ENCODE measurements at regions not wholly inside any gene's neighbourhood (a gene's known extent, or its start where the extent isn't known, plus 50 kb on each side); places are given as distances from the start of the nearest gene placed in this dataset.

GRCh38 chr12:115872919-115873357, 404.6 kb downstream of the MED13L start:
- no peak for DNase-seq
- no peak overlapping the region for H3K27ac Mint-ChIP-seq
- no peaks in the 10 kb centered on the region for H3K36me3 Mint-ChIP-seq (ENCODE audit: low read depth)
- no peaks in the 10 kb centered on the region for H3K9me3 Mint-ChIP-seq
- no peak overlapping the region for H3K4me3 Mint-ChIP-seq
- H3K27me3 Mint-ChIP-seq (ENCODE audit: insufficient read depth): peaks cover 11% of the 10 kb centered on the region
- no peak for TF ChIP-seq CTCF (IDR thresholded peaks at IDR 0.05)
- peaks cover 5% of the 10 kb centered on the region; the same call in 1 of the 2 replicates for H3K4me1 Mint-ChIP-seq (ENCODE audit: low read depth)

GRCh38 chr12:115872212-115872611, 405.3 kb downstream of the MED13L start:
- no peaks in the 10 kb centered on the region for H3K36me3 Mint-ChIP-seq (ENCODE audit: low read depth)
- no peak for DNase-seq
- peaks cover 5% of the 10 kb centered on the region; the same call in 1 of the 2 replicates for H3K4me1 Mint-ChIP-seq (ENCODE audit: low read depth)
- no peaks in the 10 kb centered on the region for H3K9me3 Mint-ChIP-seq
- no peak overlapping the region for H3K27ac Mint-ChIP-seq
- TF ChIP-seq CTCF (IDR thresholded peaks at IDR 0.05): no peak
- H3K4me3 Mint-ChIP-seq: no peak overlapping the region
- H3K27me3 Mint-ChIP-seq (ENCODE audit: insufficient read depth): peaks cover 11% of the 10 kb centered on the region

DNA sequence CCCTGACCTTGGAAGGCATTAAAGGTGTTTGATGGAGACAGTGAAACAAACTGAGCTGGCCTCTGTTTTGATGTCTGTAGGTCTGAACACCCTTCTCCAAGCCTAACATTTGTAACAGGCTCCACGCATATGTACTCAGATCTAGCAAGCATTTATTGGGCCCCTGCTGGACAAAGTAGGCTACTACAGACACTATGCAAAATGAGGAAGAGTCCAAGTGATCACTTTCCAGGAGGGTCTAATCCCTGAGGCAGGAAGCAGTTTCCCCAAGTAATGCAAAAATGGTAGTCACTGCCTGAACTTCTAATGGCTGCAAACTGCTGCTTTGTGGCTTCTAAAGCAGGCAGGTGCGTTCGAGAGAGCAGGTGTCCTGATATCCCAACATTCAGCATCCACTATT, 405.8 kb downstream of the MED13L start:
- Mint-ChIP-seq H3K27ac (no peak overlapping the region), H3K9me3 (no peaks in the 10 kb centered on the region), H3K36me3 (ENCODE audit: low read depth) (no peaks in the 10 kb centered on the region), H3K4me1 (ENCODE audit: low read depth) (peaks cover 5% of the 10 kb centered on the region; the same call in 1 of the 2 replicates), H3K27me3 (ENCODE audit: insufficient read depth) (peaks cover 11% of the 10 kb centered on the region), H3K4me3 (no peak overlapping the region)
- peak; percentile 34 for DNase-seq
- TF ChIP-seq CTCF (IDR thresholded peaks at IDR 0.05): peak; percentile 80

DNA sequence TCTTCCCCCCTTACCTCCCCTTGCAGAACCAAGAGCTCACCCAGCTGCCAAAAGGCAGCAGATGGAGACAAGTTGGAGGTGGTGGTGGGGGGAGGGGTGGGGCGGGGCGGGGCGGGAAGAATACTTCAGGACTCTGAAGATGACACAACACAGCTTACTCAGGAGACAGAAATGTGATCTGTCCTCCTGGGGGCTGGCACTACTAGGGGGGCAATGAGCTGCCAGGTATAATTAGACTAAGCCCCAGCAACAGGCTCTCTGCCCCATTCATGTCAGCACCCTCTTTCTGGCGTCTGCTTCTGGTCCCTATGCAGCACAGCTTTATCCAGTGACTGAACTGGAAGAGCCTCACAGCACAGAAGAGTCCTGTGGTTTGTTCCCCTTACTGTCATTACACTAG, 407.0 kb downstream of the MED13L start:
- Mint-ChIP-seq H3K4me1 (ENCODE audit: low read depth) (peaks cover 5% of the 10 kb centered on the region; the same call in 1 of the 2 replicates), H3K4me3 (no peak overlapping the region), H3K9me3 (no peaks in the 10 kb centered on the region), H3K27me3 (ENCODE audit: insufficient read depth) (peaks cover 9% of the 10 kb centered on the region; the same call in 1 of the 2 replicates), H3K36me3 (ENCODE audit: low read depth) (no peaks in the 10 kb centered on the region), H3K27ac (no peak overlapping the region)
- DNase-seq: no peak
- TF ChIP-seq CTCF (IDR thresholded peaks at IDR 0.05): no peak

- Mint-ChIP-seq H3K36me3 (ENCODE audit: low read depth) (no peaks in the 10 kb centered on the region), H3K27ac (no peak overlapping the region), H3K4me1 (ENCODE audit: low read depth) (peaks cover 5% of the 10 kb centered on the region; the same call in 1 of the 2 replicates), H3K4me3 (no peak overlapping the region), H3K27me3 (ENCODE audit: insufficient read depth) (peaks cover 4% of the 10 kb centered on the region; the same call in 1 of the 2 replicates), H3K9me3 (no peaks in the 10 kb centered on the region)
- DNase-seq: no peak
- no peak for TF ChIP-seq CTCF (IDR thresholded peaks at IDR 0.05)
Measured at GRCh38 chr12:115870021-115870420, 407.5 kb downstream of the MED13L start.

DNA sequence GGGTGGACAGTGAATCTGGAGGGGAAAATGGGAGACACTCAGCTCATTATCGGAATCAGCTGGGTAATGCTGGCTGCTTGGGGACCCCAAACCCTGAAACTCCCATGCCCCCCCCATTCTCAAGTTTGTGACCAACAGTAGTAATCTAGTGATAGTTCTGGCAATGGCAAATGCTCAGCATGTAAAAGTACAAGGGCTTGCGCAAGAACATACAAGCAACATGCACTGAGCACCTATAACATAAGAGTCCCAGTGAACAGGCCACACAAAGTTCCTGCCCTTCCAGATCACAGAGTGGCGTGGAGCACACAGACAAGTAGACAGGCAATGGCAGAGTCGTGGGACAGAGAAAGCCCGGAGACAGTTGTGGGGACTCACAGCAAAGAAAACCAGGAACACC, 407.9 kb downstream of the MED13L start:
- no peaks in the 10 kb centered on the region for H3K9me3 Mint-ChIP-seq
- no peak for TF ChIP-seq CTCF (IDR thresholded peaks at IDR 0.05)
- DNase-seq: no peak
- H3K36me3 Mint-ChIP-seq (ENCODE audit: low read depth): no peaks in the 10 kb centered on the region
- H3K4me3 Mint-ChIP-seq: no peak overlapping the region
- no peak overlapping the region for H3K27ac Mint-ChIP-seq
- peaks cover 5% of the 10 kb centered on the region; the same call in 1 of the 2 replicates for H3K4me1 Mint-ChIP-seq (ENCODE audit: low read depth)
- H3K27me3 Mint-ChIP-seq (ENCODE audit: insufficient read depth): peaks cover 2% of the 10 kb centered on the region; the same call in 1 of the 2 replicates
